HG03175 (cell line): ENCODE measurements at regions not wholly inside any gene's neighbourhood (a gene's known extent, or its start where the extent isn't known, plus 50 kb on each side); places are given as distances from the start of the nearest gene placed in this dataset.

Experiments used
- ATAC-seq: cut with Tn5 transposase; IDR thresholded peaks from one replicate; pipeline ENCODE4 v1.9.1; 2021; ENCODE audit warnings: mild to moderate bottlenecking, moderate library complexity; ENCODE audit not compliant: unreplicated experiment

- ATAC-seq: no peak
Observed at GRCh38 chr11:134478611-134479010, 66.6 kb upstream of the B3GAT1 start.

- no peak for ATAC-seq
Observed at GRCh38 chr11:134478176-134478575, 66.1 kb upstream of the B3GAT1 start.

GRCh38 chr11:134477486-134477885, 65.4 kb upstream of the B3GAT1 start:
- no peak for ATAC-seq

- ATAC-seq: no peak
Observed at GRCh38 chr11:134476435-134477021, 64.5 kb upstream of the B3GAT1 start.

- no peak for ATAC-seq
Observed at GRCh38 chr11:134475951-134476350, 63.9 kb upstream of the B3GAT1 start.

- no peak for ATAC-seq
Observed at GRCh38 chr11:134474942-134475341, 62.9 kb upstream of the B3GAT1 start.

DNA sequence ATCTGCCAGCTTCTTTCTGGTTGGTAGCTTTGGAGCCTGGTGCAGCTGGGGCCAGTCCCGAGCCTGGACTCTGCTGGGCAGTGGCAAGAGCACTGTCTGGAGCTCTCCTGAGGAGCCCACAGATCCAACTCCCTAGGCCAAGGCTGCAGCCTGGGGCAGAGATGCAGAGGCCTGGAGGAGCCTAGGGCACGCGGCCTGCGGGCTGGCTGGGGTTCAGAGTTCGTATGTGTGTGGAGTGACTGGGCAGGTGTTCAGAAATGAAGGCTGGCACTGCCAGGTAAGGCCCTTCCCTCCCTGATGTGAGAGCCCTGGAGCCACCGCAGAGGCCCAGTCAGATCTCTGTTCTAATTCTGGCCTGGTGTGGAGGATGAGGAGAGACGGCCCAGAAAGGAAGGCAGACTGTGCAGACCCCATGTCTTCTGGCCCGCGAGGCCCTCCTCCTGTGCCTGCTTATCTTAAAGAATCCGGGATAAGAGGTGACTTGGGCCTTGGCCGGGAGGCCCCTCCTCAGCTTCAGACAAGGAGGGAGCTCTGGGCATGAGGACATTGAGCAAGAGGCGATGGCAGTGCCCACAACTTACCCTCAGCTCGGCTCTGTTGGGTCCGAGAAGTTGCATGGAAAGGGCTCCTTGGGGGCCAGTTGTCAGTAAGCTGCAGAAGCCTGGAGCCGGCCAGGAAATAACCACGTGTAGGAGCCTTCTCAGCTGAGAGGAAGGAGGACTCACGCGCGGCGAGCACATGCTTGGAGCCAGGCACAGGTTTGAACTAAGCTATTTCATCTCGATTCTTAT, 62.2 kb upstream of the B3GAT1 start:
- no peak for ATAC-seq

DNA sequence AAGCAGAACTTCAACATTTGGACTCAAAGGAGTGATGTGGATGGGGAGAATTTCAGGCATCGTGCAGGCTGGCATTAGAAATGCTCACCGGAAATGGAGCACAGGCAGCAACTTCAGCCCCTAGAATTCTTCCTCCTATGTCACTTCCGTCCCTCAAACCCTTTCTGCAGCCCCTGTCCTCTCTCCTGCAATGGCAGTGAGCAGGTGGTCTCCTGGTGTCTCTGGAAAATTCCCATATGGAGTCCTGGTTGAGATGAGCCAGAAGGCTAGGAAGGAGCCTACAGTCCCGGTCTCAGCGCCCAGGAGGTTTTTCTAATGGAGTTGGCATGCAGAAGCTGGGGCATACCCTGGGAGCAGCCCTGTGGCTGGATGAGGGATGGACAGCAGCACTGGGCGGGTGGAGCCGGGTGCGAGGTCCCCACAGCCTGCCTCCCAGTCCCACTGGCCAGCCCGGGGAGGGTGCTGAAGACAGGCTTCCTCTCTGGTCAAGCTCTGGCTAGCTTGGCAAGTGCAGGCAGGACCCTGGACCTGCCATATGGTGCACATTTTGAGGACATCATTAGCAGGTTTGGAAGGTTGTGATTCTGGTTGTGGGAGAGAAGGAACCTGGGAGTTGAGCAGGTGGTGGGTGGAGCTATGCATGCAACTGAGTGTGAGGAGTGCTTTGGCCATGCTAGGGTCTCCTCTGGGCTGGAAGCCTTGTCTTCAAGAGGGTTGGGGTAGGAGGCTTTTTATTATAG, 59.8 kb upstream of the B3GAT1 start:
- ATAC-seq: no peak

DNA sequence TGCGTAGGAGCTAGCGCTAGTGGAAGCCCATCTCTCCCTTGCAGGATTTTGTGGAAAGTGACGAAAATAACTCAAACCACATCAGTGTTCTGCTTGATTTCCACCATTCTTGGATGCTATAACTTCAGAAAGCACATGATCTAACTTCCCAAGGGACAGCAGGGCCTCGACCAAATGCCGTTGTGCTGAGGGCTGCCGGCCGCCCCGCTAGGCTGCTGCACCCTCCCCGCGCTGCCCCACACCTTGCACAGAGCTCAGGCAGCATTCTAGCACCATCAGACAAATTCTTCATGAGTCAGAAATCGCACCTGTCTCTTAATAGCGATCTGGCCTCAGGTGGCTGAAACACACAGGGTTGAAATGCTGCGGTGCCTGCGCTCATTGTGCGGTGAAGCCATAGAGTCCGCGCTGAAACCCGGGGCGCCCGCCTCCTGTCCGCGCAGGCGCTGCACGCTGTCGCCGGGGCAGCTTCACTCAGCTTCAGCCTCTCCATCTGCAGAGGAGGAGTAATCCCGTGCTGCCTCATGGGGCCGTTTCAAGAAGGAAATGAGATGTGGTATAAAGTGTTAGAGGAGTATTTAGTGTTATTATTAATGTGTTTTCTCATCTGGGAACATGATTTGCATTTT, 59.2 kb upstream of the B3GAT1 start:
- ATAC-seq: no peak

- no peak for ATAC-seq
Observed at GRCh38 chr11:134470238-134470637, 58.2 kb upstream of the B3GAT1 start.

DNA sequence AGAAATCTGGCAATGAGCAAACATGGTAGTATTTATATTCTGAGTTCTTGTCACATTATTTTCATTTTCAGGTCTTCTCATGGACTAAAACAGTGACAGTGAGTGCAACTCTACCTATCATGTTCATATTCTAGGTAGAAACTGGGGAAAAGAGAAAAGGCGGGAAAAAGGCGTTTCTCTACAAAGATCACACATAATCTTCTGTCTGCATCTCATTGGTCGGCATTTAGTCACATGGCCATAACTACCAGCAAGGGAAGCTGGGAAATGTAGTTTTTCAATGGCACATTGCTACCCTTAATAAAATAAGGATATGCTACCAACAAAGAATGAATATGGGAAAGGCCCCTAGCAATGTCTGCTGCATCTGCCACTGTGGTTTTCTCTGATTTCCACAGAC, 57.6 kb upstream of the B3GAT1 start:
- no peak for ATAC-seq

DNA sequence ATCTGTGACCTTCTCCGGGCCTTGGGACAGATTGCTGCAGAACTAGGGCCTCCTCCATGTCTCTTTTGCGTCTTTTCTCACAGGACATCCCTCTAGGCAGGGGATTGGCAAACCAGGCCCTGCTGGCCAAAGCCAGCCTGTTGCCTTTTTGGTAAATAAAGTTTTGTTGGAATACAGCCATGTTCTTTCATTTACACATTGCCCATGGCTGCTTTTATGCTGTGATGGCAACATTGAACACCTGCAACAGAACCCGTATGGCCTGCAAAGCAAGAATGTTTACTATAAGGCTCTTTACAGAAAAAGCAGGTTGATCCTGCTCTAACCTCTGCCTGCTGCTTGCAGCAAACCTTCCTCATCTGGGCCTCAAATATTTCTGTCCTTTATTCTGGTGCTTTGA, 56.8 kb upstream of the B3GAT1 start:
- no peak for ATAC-seq

- ATAC-seq: no peak
Observed at GRCh38 chr11:134468081-134468668, 56.1 kb upstream of the B3GAT1 start.

GRCh38 chr11:134466610-134467567, 54.8 kb upstream of the B3GAT1 start:
- no peak for ATAC-seq

GRCh38 chr11:134466156-134466555, 54.1 kb upstream of the B3GAT1 start:
- ATAC-seq: no peak

DNA sequence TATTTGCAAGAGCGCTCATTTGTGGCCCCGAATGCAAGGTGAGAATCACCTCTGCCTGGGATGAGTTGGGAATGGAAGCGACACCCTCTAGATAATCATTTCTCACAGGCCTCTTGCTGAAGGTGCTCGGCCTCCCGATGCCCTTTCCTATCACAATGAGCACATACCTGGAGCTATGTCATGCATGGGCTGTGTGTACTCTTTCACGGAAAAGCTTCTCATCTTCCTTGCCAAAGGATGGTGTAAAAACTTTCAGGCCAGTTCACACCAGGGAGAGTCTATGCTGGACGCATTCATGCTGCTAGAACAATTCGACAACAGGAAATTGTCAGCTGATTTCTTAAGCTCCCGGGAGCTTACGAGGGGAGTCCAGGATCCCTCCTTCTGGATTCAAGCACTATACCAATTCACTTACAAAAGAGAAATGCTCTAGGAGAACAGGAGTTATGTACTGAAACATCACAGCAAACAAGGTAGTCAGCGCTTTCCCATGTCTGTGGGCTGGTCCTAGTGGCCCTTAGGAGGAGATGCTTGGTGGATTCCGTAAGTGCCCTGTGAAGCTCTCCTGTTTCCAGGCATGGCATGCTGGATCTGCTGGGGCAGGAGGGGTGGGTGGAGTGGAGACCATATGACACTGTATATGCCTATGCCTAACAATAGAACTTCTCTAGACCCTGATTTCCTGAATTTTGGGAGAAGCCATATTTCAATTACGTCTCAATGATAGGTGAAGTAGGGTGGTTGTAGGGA, 53.1 kb upstream of the B3GAT1 start:
- ATAC-seq: no peak

- no peak for ATAC-seq
Observed at GRCh38 chr11:134464196-134464595, 52.2 kb upstream of the B3GAT1 start.

DNA sequence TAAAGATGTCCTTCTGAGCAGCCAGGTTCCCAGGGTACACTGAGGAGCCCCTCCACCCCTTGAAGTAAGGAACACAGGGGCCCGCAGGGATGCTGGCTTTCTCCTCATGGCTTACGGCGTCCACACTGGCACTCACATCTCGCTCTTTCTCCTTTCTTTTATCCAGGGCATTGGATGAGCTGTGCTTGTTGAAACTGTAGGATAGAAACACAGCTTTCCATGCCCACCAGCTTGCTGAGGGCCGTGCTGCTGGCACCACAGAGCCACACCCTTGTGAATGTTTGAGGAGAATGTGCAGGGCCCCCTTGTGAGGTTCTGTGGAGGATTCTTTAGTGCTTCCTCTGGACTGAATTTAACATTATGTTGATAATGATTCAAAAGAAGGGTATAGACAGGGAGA, 51.7 kb upstream of the B3GAT1 start:
- ATAC-seq: no peak
